Activated naive CD8-positive, alpha-beta T cell (primary cell): ENCODE measurements at regions not wholly inside any gene's neighbourhood (a gene's known extent, or its start where the extent isn't known, plus 50 kb on each side); places are given as distances from the start of the nearest gene placed in this dataset.
"Not testable (repeated sequence)": the region's sequence is repeated elsewhere in the genome, so short reads cannot be mapped to it uniquely, and the experiment has no call there.

ENCODE experiments used
- H3K27ac Mint-ChIP-seq: one replicate; pipeline ENCODE4 v1.8.0; 2021; ENCODE audit warnings: mixed read lengths
- H3K27me3 Mint-ChIP-seq: one replicate; pipeline ENCODE4 v1.8.0; 2021; ENCODE audit warnings: mixed read lengths
- H3K36me3 Mint-ChIP-seq: one replicate; pipeline ENCODE4 v1.8.0; 2021; ENCODE audit warnings: mixed read lengths
- H3K4me1 Mint-ChIP-seq: one replicate; pipeline ENCODE4 v1.8.0; 2021; ENCODE audit warnings: low read depth, mixed read lengths
- H3K4me3 Mint-ChIP-seq: one replicate; pipeline ENCODE4 v1.8.0; 2021; ENCODE audit warnings: mild to moderate bottlenecking, mixed read lengths
- H3K9me3 Mint-ChIP-seq: one replicate; pipeline ENCODE4 v1.8.0; 2021; ENCODE audit warnings: low read depth, mixed read lengths

DNA sequence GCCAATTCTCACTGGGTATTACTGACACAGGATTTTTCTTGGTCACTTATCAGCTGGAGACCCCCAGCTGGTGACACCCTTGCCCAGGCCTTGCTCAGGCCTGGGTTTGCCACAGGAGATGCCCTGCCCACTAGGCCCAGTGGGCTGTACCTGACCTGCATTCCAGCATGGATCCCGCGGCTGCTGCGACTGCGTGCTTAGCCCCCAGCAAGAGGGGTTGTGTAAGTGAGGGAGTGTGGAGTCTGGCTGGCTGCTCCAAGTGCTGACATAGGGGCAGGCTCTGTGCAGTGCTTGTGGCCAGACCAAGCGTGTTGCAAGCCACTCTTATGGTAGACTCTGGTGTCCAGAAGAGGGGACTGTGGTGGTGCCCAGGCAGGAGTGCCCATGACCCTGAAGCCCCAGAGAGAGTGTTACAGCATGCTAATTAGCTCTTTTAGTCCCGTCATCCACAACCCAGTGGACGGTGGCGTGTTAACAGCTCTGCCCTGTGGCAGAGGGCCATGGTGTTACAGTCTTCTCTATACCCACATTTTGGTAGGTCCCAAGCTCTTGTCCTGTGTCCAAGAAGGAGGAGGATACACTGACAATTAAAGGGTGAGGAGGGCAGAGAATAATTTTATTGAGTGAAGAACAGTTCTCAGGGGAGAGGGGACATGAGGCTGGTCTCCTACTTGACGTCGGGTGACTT lies 491.7 kb upstream of the MEIS1 start:
- H3K4me1 Mint-ChIP-seq = no peaks in the 10 kb centered on the region
- peaks cover 8% of the 10 kb centered on the region for H3K27me3 Mint-ChIP-seq
- no peak overlapping the region for H3K27ac Mint-ChIP-seq
- no peaks in the 10 kb centered on the region for H3K36me3 Mint-ChIP-seq
- no peaks in the 10 kb centered on the region for H3K9me3 Mint-ChIP-seq
- no peak overlapping the region for H3K4me3 Mint-ChIP-seq

DNA sequence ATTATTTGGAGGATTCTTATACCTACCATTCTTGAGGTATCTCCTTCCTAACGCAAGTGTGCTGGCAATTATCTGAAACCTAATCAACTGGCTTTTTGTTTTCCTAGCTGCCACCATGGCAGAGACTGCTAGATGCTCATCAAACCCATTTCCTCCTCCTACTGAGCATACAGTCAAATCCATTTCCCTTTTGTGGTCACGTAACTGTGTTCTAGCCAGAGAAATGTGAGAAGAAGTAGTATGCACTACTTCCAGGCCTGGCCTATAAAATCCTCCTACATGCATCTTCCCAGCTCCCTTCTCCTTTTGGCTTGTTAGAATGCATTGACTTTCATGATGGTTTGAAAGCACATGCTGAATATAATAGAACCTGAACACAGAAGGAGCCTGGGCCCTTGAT lies 494.1 kb upstream of the MEIS1 start:
- Mint-ChIP-seq H3K4me3 (no peak overlapping the region), H3K4me1 (no peaks in the 10 kb centered on the region), H3K27ac (no peak overlapping the region), H3K9me3 (no peaks in the 10 kb centered on the region), H3K27me3 (peaks cover 2% of the 10 kb centered on the region), H3K36me3 (no peaks in the 10 kb centered on the region)

DNA sequence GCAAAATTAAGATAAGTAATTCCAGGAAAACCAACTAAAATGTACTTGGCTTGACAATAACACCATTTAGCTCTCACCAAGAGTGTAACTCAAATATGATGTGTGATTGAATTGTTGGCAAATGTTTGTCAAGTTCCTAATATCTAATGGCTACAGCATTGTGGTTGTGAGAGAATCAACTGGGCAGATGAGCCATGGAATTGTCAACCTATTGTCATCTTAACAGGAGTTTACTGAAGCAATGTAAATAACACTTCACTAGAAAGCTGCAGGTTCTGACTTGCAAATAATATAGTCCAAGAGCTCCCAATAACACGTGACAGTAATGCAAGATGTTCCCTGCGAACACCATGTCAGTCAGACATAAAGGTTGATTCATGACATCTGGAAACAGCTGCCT lies 495.2 kb upstream of the MEIS1 start:
- Mint-ChIP-seq H3K4me1 (no peaks in the 10 kb centered on the region), H3K27me3 (peaks cover 4% of the 10 kb centered on the region), H3K4me3 (no peak overlapping the region), H3K36me3 (no peaks in the 10 kb centered on the region), H3K27ac (no peak overlapping the region), H3K9me3 (no peaks in the 10 kb centered on the region)

DNA sequence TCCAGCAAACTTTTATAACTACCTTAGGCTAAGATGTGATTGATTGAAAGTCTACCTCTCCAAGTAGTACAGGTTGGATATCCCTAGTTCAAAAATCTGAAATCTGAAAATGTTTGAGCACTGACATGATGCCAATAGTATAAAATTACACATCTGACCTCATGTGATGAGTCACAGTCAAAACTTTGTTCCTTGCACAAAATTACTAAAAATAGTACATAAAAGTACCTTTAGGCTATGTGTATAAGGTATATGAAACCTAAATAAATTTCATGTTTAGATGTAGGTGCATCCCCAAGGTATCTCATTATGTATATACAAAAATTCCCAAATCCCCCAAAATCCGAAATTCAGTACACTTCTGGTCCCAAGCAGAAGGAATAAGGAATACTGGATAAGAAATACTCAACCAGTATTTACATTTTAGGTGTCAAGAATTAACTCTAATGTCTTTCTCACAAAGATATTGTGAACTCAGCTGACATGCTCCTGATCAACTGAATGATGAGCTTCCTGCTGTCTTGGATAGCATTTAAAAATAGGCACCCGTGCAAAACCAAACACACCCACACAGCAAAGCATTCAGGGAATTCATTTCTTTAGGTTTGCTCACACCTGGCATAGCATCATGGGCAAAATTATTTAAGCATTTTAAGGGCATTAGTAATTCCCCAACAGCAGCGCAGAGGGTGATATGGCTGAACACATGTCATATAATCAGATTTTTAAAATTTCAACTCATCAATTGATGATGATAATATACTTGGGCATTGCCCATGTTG lies 497.4 kb upstream of the MEIS1 start:
- Mint-ChIP-seq H3K4me1 (no peaks in the 10 kb centered on the region), H3K27ac (no peak overlapping the region), H3K27me3 (peaks cover 9% of the 10 kb centered on the region), H3K4me3 (no peak overlapping the region), H3K9me3 (no peaks in the 10 kb centered on the region), H3K36me3 (no peaks in the 10 kb centered on the region)

DNA sequence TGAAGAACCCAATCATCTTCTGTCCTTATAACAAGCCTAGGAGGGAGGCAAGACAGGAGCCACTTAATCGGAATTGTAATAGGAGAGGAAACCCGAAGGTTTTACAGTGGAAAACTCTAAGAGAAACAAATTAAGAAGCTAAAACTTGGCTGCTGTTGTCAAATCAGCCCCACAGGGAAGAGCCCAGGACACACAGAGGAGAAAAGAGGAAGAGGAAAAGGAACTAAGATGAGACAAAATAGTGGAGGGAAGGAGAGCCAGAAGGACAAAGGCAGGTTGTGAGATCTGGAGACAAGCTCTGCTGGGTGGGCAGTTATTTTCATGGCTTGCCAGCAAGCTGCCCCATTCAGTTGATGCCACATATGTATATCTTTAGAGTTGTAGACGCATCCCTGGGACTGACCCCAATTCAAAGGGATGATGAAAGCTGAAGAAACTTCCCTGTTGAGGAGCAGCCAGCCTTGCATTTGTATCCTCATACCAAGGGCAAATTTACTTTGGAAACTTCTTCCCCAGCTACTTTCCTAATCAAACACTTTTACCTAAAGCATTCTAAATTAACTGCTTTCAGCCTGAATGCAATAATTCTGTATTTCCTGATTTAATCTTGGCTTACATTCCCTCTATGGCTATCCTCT lies 499.8 kb upstream of the MEIS1 start:
- Mint-ChIP-seq H3K4me1 (no peaks in the 10 kb centered on the region), H3K9me3 (peaks cover 4% of the 10 kb centered on the region), H3K4me3 (no peak overlapping the region), H3K36me3 (no peaks in the 10 kb centered on the region), H3K27ac (no peak overlapping the region), H3K27me3 (peaks cover 11% of the 10 kb centered on the region)

DNA sequence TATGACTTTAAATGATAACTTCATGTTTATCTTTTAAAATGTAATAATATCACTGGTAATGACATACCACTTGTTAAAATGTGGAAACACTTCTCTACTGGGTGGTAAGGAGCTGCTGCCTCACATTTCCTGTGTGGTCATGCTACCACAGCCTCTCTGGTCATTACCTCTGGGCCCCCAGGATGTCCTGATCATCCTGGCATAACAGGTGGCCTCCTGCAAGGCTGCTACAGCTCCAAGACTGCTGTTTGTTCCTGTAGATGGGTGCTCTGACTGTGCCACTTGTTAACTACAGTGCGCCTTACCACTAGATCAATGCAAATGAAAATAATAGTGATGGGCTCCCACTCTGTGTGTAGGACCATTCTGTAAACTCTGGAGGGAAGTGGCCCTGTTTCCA lies 500.2 kb upstream of the SPRED2 start:
- peaks cover 10% of the 10 kb centered on the region for H3K27me3 Mint-ChIP-seq
- H3K4me1 Mint-ChIP-seq = no peaks in the 10 kb centered on the region
- no peak overlapping the region for H3K27ac Mint-ChIP-seq
- H3K36me3 Mint-ChIP-seq = no peaks in the 10 kb centered on the region
- peaks cover 4% of the 10 kb centered on the region for H3K9me3 Mint-ChIP-seq
- no peak overlapping the region for H3K4me3 Mint-ChIP-seq

DNA sequence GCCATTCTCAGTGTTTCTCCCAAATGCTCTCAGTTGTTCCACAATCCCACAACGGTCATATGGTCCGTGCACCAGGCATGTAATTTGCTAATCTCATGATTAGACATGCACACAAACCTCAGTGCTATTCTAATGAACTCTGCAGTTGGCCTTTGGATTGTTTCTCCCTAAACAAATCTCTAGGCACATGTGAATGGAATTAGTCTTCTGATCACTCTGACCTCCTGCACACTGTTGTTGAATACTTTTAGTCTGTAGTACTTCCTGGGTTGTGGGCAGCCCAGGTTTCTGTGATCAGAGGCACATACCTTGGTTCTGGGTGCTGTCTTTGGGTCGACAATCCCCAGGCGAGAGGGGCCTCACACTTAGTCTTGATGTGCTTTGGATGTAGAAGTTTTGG lies 498.7 kb upstream of the SPRED2 start:
- peaks cover 4% of the 10 kb centered on the region for H3K9me3 Mint-ChIP-seq
- no peaks in the 10 kb centered on the region for H3K4me1 Mint-ChIP-seq
- no peak overlapping the region for H3K27ac Mint-ChIP-seq
- H3K36me3 Mint-ChIP-seq = no peaks in the 10 kb centered on the region
- no peak overlapping the region for H3K4me3 Mint-ChIP-seq
- peaks cover 10% of the 10 kb centered on the region for H3K27me3 Mint-ChIP-seq

DNA sequence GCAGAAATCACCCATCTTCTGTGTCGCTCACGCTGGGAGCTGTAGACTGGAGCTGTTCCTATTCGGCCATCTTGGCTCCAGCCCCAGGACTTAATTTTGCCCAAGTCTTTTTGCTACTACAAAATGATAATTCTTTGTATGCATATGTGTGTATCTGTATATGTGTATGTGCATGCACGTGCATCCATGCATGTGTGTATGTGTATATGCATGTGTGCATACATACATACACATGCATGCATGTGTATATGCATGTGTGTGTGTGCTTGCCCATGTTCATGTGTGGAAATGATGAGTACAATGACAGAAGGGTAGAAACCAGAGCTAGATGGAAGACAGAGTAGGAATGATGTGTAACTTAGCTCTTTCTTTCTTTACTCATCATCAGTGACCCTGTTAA lies 497.9 kb upstream of the SPRED2 start:
- H3K4me3 Mint-ChIP-seq = no peak overlapping the region
- peaks cover 10% of the 10 kb centered on the region for H3K27me3 Mint-ChIP-seq
- peaks cover 4% of the 10 kb centered on the region for H3K9me3 Mint-ChIP-seq
- no peaks in the 10 kb centered on the region for H3K36me3 Mint-ChIP-seq
- no peak overlapping the region for H3K27ac Mint-ChIP-seq
- H3K4me1 Mint-ChIP-seq = no peaks in the 10 kb centered on the region

DNA sequence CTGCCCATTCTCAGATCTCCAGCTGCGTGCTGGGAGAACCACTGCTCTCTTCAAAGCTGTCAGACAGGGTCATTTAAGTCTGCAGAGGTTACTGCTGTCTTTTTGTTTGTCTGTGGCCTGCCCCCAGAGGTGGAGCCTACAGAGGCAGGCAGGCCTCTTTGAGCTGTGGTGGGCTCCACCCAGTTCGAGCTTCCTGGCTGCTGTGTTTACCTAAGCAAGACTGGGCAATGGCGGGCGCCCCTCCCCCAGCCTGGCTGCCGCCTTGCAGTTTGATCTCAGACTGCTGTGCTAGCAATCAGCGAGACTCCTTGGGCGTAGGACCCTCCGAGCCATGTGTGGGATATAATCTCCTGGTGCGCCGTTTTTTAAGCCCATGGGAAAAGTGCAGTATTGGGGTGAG lies 497.3 kb upstream of the SPRED2 start:
- not testable (repeated sequence) for H3K27me3 Mint-ChIP-seq, H3K4me1 Mint-ChIP-seq, H3K27ac Mint-ChIP-seq, H3K36me3 Mint-ChIP-seq, H3K4me3 Mint-ChIP-seq, H3K9me3 Mint-ChIP-seq

DNA sequence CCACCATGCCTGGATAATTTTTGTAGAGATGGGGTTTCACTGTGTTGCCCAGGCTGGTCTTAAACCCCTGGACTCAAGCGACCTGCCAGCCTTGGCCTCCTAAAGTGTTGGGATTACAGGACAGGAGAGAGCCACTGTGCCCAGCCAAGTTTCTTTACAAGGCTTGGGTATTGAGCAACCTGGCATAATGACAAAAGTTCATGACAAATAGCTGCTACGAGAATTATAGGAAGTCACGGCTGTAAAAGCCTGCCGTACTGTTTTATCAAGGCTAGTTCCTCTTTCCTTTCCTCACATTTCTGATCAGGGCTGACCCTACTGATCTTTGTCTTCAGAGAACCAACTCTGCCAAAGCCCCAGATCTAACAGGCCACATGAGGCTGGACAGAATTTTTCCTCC lies 490.4 kb upstream of the SPRED2 start:
- H3K27me3 Mint-ChIP-seq = no peaks in the 10 kb centered on the region
- no peak overlapping the region for H3K27ac Mint-ChIP-seq
- H3K9me3 Mint-ChIP-seq = peaks cover 7% of the 10 kb centered on the region
- no peaks in the 10 kb centered on the region for H3K4me1 Mint-ChIP-seq
- H3K4me3 Mint-ChIP-seq = no peak overlapping the region
- no peaks in the 10 kb centered on the region for H3K36me3 Mint-ChIP-seq

DNA sequence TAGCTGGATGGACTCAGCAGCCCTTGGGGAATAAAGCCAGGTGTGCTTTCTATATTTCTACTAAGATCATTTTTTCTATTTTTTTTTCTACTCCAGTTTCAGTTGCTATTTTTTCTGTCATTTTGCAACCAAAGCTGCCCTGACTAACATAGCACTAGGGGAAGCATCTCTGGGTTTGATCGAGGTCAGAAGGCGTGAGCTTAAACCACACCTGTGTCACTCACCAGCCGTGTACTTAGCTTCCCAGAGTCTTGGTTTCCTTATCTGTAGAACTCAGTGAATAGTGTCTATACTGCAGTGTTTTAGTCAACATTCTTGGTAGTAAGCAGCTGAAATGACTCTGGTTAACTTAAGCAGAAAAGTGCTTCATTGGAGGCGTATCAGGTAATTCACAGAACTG lies 489.6 kb upstream of the SPRED2 start:
- peaks cover 7% of the 10 kb centered on the region for H3K9me3 Mint-ChIP-seq
- no peak overlapping the region for H3K4me3 Mint-ChIP-seq
- no peaks in the 10 kb centered on the region for H3K36me3 Mint-ChIP-seq
- H3K27me3 Mint-ChIP-seq = no peaks in the 10 kb centered on the region
- no peak overlapping the region for H3K27ac Mint-ChIP-seq
- no peaks in the 10 kb centered on the region for H3K4me1 Mint-ChIP-seq

DNA sequence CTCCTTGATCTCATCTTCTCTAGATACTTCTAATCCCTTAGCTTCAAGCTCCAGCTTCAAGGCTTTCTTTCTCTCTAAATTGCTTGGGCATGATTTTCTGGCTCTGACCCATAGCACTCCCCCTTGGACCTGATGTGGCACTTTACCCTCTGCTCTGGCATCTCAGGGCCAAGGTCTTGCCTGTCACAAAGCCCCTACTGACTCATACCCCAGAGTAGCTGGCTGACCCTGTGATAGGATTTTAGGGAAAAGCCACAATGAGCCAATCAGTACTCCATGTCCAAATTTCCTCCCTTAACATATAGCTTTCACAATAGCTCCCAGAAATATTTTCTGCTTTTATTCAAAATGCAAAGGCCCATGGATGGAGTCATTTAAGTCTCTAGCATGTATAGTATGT lies 488.7 kb upstream of the SPRED2 start:
- Mint-ChIP-seq H3K4me1 (no peaks in the 10 kb centered on the region), H3K9me3 (peaks cover 7% of the 10 kb centered on the region), H3K36me3 (no peaks in the 10 kb centered on the region), H3K4me3 (no peak overlapping the region), H3K27me3 (no peaks in the 10 kb centered on the region), H3K27ac (no peak overlapping the region)

DNA sequence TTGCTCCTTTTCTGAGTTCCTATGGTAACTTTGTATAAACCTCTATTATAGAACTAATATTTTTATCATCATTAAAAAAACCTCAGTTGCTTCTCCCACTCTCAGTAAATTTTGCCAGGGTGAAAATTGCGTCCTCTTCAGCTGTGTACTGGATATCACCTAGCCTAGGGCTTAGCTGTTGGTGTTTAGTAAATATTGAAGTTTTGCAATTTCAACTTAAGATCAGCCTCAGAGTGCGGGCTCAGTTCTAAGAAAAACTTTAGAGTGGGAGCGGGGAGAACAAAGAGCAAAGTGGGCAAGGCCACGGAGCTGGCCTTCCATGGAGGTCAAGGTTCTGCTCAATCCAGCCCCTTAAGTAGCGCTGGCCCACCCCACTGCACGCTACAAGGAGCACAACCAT lies 488.3 kb upstream of the SPRED2 start:
- Mint-ChIP-seq H3K4me3 (no peak overlapping the region), H3K4me1 (no peaks in the 10 kb centered on the region), H3K27ac (no peak overlapping the region), H3K9me3 (peaks cover 7% of the 10 kb centered on the region), H3K36me3 (no peaks in the 10 kb centered on the region), H3K27me3 (no peaks in the 10 kb centered on the region)

DNA sequence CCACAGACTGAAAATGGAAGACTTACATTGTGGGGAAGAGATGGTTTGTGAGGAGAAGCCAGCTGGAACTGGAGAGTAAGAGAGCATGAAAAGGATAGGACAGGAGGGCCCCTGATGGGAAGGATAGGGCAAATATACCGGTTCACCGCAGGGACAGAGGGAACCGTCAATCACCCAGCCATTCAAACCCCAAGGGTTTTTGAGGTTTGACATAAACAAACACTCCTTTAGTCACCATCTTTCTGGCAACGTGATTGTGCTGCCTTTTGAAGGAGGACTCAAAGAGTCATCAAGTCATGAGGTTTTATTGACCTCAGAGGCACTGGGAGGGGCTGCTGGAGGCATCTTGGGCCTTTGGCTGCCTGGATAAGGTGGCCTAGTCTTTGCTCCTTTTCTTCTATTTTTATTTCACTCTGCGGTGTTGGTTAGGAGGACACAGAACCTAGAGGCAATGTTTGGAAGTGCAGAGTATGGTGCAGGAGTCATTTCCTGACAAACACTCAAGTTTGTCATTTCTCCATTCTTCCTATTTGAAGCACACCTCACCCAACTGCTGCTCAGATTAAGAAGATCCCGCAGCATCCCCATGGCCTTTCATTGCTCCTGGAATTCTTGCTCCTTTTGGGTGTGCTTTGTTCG lies 487.3 kb upstream of the SPRED2 start:
- no peaks in the 10 kb centered on the region for H3K27me3 Mint-ChIP-seq
- H3K4me1 Mint-ChIP-seq = no peaks in the 10 kb centered on the region
- no peak overlapping the region for H3K27ac Mint-ChIP-seq
- peaks cover 7% of the 10 kb centered on the region for H3K9me3 Mint-ChIP-seq
- H3K36me3 Mint-ChIP-seq = no peaks in the 10 kb centered on the region
- no peak overlapping the region for H3K4me3 Mint-ChIP-seq

DNA sequence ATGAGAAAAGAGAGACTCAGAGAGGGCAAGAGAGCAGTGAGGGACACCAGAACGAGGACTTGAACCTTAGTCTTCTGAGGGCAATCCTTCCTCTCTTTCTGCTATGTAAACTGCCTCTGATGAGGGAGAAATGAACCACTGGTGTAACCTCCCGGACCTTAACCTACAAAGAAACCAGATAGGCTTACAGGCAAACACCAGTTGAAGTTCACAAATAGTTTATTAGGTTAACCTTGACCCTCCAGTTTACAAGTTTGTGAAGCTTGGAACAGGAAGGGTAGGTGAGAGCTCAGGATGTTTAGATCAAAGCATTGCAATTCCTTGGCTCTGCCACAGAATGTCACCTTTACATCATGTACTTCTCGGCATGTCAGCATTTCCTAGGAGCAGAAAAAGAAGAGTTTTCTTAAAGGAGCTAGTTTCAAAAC lies 486.4 kb upstream of the SPRED2 start:
- H3K27me3 Mint-ChIP-seq = peaks cover under 1% of the 10 kb centered on the region

More for the DNA sequence above, 486.4 kb upstream of the SPRED2 start:
- H3K4me1 Mint-ChIP-seq = no peaks in the 10 kb centered on the region
- no peaks in the 10 kb centered on the region for H3K36me3 Mint-ChIP-seq
- H3K27ac Mint-ChIP-seq = no peak overlapping the region
- no peak overlapping the region for H3K4me3 Mint-ChIP-seq
- peaks cover 7% of the 10 kb centered on the region for H3K9me3 Mint-ChIP-seq
